ENCODE measurements at regions not wholly inside any gene's neighbourhood (a gene's known extent, or its start where the extent isn't known, plus 50 kb on each side); places are given as distances from the start of the nearest gene placed in this dataset.

GRCh38 chr1:13968361-13968760 lies 268.4 kb downstream of the PRDM2 start:
- Histone ChIP-seq H3K4me3 (ENCODE audit: control insufficient read depth in 1 of 2, extremely low read depth in 1 of 2, low read length in 1 of 2) (no peak overlapping the region), H3K36me3 (ENCODE audit: control insufficient read depth in 2 of 2, extremely low read depth in 1 of 2, insufficient read depth in 1 of 2, low read length in 1 of 2) (no peaks in the 10 kb centered on the region), H3K27ac (ENCODE audit: low read length) (no peak overlapping the region), H3K27me3 (replicated peaks in 1 of 2; ENCODE audit: control insufficient read depth in 2 of 2, extremely low read depth in 1 of 2, insufficient read depth in 2 of 2, low read length in 1 of 2) (peaks cover 0 to 31% of the 10 kb centered on the region in 2 experiments), H3K9me3 (no peaks in the 10 kb centered on the region), H3K4me1 (ENCODE audit: control insufficient read depth in 1 of 2, extremely low read depth in 1 of 2, insufficient read depth in 2 of 2, low read length in 2 of 2) (no peaks in the 10 kb centered on the region)
- ATAC-seq (replicated peaks in 1 of 4), result no peak
- CTCF ChIA-PET, result no interaction called here
- peaks cover 3% of the 10 kb centered on the region for H3K36me3 Mint-ChIP-seq
- no peaks in the 10 kb centered on the region for H3K4me1 Mint-ChIP-seq
- H3K9me3 Mint-ChIP-seq, result peaks cover 4 to 19% (median 14%) of the 10 kb centered on the region in 3 donors
- H3K27ac Mint-ChIP-seq, result no peak overlapping the region
- 76% methylated on average over 8 of the region's 8 CpGs for WGBS (ENCODE audit: insufficient coverage)
- H3K27me3 Mint-ChIP-seq, result peaks cover 24 to 32% of the 10 kb centered on the region in 2 donors
- POLR2A ChIA-PET, result no interaction called here
- no peak for DNase-seq
- no peak overlapping the region for H3K4me3 Mint-ChIP-seq

GRCh38 chr1:13970631-13971247 lies 270.8 kb downstream of the PRDM2 start:
- Mint-ChIP-seq H3K27me3 (peaks cover 15 to 28% of the 10 kb centered on the region in 2 donors), H3K36me3 (peaks cover 3% of the 10 kb centered on the region), H3K4me3 (no peak overlapping the region), H3K27ac (no peak overlapping the region), H3K4me1 (no peaks in the 10 kb centered on the region), H3K9me3 (peaks cover 4 to 19% (median 14%) of the 10 kb centered on the region in 3 donors)
- no peaks in the 10 kb centered on the region for H3K36me3 ChIP-seq (ENCODE audit: control insufficient read depth in 2 of 2, extremely low read depth in 1 of 2, insufficient read depth in 1 of 2, low read length in 1 of 2)
- peaks cover 0 to 17% of the 10 kb centered on the region in 2 experiments for H3K27me3 ChIP-seq (replicated peaks in 1 of 2; ENCODE audit: control insufficient read depth in 2 of 2, extremely low read depth in 1 of 2, insufficient read depth in 2 of 2, low read length in 1 of 2)
- H3K4me3 ChIP-seq (ENCODE audit: control insufficient read depth in 1 of 2, extremely low read depth in 1 of 2, low read length in 1 of 2), result no peak overlapping the region
- no peak for ATAC-seq (replicated peaks in 1 of 4)
- no peaks in the 10 kb centered on the region for H3K4me1 ChIP-seq (ENCODE audit: control insufficient read depth in 1 of 2, extremely low read depth in 1 of 2, insufficient read depth in 2 of 2, low read length in 2 of 2)
- ChIA-PET POLR2A (no interaction called here), CTCF (no interaction called here)
- no peak overlapping the region for H3K27ac ChIP-seq (ENCODE audit: low read length)
- no peaks in the 10 kb centered on the region for H3K9me3 ChIP-seq
- DNase-seq, result no peak

GRCh38 chr1:13976485-13976884 lies 276.5 kb downstream of the PRDM2 start:
- Histone ChIP-seq H3K9me3 (no peaks in the 10 kb centered on the region), H3K4me3 (ENCODE audit: control insufficient read depth in 1 of 2, extremely low read depth in 1 of 2, low read length in 1 of 2) (no peak overlapping the region), H3K27ac (ENCODE audit: low read length) (no peak overlapping the region), H3K4me1 (ENCODE audit: control insufficient read depth in 1 of 2, extremely low read depth in 1 of 2, insufficient read depth in 2 of 2, low read length in 2 of 2) (no peaks in the 10 kb centered on the region), H3K36me3 (ENCODE audit: control insufficient read depth in 2 of 2, extremely low read depth in 1 of 2, insufficient read depth in 1 of 2, low read length in 1 of 2) (no peaks in the 10 kb centered on the region), H3K27me3 (replicated peaks in 1 of 2; ENCODE audit: control insufficient read depth in 2 of 2, extremely low read depth in 1 of 2, insufficient read depth in 2 of 2, low read length in 1 of 2) (no peaks in the 10 kb centered on the region)
- H3K4me3 Mint-ChIP-seq, result no peak overlapping the region
- WGBS (ENCODE audit: insufficient coverage), result no CpG with 5 or more reads among the region's 2 CpGs
- H3K9me3 Mint-ChIP-seq, result peaks cover 3 to 14% (median 4%) of the 10 kb centered on the region in 3 donors
- ChIA-PET CTCF (no interaction called here), POLR2A (no interaction called here)
- DNase-seq (no peak), ATAC-seq (replicated peaks in 1 of 4) (no peak)
- no peaks in the 10 kb centered on the region for H3K4me1 Mint-ChIP-seq
- no peak overlapping the region for H3K27ac Mint-ChIP-seq
- peaks cover 8 to 31% of the 10 kb centered on the region in 2 donors for H3K27me3 Mint-ChIP-seq
- peaks cover 3% of the 10 kb centered on the region for H3K36me3 Mint-ChIP-seq

DNA sequence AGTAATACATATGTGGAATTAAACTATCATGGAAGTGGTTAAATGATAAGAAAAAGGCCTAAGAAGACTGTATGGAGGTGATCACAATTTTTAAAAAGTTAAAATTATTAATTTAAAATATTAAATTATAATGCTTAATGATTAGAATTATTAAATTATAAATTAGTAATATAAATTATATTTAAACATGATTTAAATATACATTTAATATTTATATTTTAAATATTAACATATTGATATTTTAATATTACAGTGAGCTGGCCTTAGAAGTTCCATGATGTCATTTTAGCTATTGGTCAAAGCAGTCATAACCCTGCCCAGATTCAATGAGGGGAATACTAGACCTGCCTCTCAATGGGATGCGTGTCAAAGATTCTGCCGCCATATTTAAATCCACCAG lies 281.2 kb downstream of the PRDM2 start:
- Mint-ChIP-seq H3K4me3 (no peak overlapping the region), H3K36me3 (no peaks in the 10 kb centered on the region), H3K4me1 (no peaks in the 10 kb centered on the region), H3K27ac (no peak overlapping the region), H3K27me3 (peaks cover 4 to 11% of the 10 kb centered on the region in 2 donors), H3K9me3 (peaks cover 0 to 9% (median 0%) of the 10 kb centered on the region in 3 donors)
- ATAC-seq (replicated peaks in 1 of 4) (no peak), DNase-seq (no peak)
- Histone ChIP-seq H3K4me1 (ENCODE audit: control insufficient read depth in 1 of 2, extremely low read depth in 1 of 2, insufficient read depth in 2 of 2, low read length in 2 of 2) (no peaks in the 10 kb centered on the region), H3K4me3 (ENCODE audit: control insufficient read depth in 1 of 2, extremely low read depth in 1 of 2, low read length in 1 of 2) (no peak overlapping the region), H3K9me3 (no peaks in the 10 kb centered on the region), H3K27me3 (replicated peaks in 1 of 2; ENCODE audit: control insufficient read depth in 2 of 2, extremely low read depth in 1 of 2, insufficient read depth in 2 of 2, low read length in 1 of 2) (no peaks in the 10 kb centered on the region), H3K27ac (ENCODE audit: low read length) (no peak overlapping the region), H3K36me3 (ENCODE audit: control insufficient read depth in 2 of 2, extremely low read depth in 1 of 2, insufficient read depth in 1 of 2, low read length in 1 of 2) (no peaks in the 10 kb centered on the region)
- no CpG with 5 or more reads among the region's 2 CpGs for WGBS (ENCODE audit: insufficient coverage)
- ChIA-PET CTCF (no interaction called here), POLR2A (no interaction called here)

- ATAC-seq (replicated peaks in 1 of 4), result no peak
- Histone ChIP-seq H3K4me3 (ENCODE audit: control insufficient read depth in 1 of 2, extremely low read depth in 1 of 2, low read length in 1 of 2) (no peak overlapping the region), H3K36me3 (ENCODE audit: control insufficient read depth in 2 of 2, extremely low read depth in 1 of 2, insufficient read depth in 1 of 2, low read length in 1 of 2) (no peaks in the 10 kb centered on the region), H3K4me1 (ENCODE audit: control insufficient read depth in 1 of 2, extremely low read depth in 1 of 2, insufficient read depth in 2 of 2, low read length in 2 of 2) (no peaks in the 10 kb centered on the region), H3K27me3 (replicated peaks in 1 of 2; ENCODE audit: control insufficient read depth in 2 of 2, extremely low read depth in 1 of 2, insufficient read depth in 2 of 2, low read length in 1 of 2) (no peaks in the 10 kb centered on the region), H3K9me3 (no peaks in the 10 kb centered on the region), H3K27ac (ENCODE audit: low read length) (no peak overlapping the region)
- POLR2A ChIA-PET, result no interaction called here
- no peaks in the 10 kb centered on the region for H3K4me1 Mint-ChIP-seq
- no peaks in the 10 kb centered on the region for H3K36me3 Mint-ChIP-seq
- WGBS (ENCODE audit: insufficient coverage), result 87% methylated on average over 11 of the region's 17 CpGs
- peaks cover 0 to 10% (median 0%) of the 10 kb centered on the region in 3 donors for H3K9me3 Mint-ChIP-seq
- CTCF ChIA-PET, result no interaction called here
- H3K4me3 Mint-ChIP-seq, result no peak overlapping the region
- H3K27me3 Mint-ChIP-seq, result peaks cover 0 to 10% of the 10 kb centered on the region in 2 donors
- no peak overlapping the region for H3K27ac Mint-ChIP-seq
- DNase-seq, result no peak
Observed at GRCh38 chr1:13983393-13983792, 283.4 kb downstream of the PRDM2 start.

DNA sequence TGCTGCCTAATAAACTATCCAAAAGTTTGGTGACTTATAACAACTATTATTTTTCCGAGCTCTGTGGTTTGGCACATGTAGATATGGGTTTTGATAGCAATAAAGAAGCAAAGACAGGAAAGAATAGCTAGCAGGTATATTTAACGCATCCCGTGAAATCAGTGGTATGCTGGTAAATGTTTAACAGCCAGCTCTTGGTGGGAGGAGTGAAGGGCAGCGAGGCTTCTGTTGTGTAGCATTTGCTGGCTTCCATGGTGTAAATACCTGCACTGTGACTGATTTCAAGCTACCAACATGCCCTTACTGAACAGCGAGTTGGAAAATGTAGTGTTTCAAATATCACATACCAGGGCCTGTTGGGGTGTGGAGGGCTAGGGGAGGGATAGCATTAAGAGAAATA lies 291.0 kb downstream of the PRDM2 start:
- WGBS (ENCODE audit: insufficient coverage), result 100% methylated on average over 2 of the region's 5 CpGs
- peaks cover 3 to 10% (median 3%) of the 10 kb centered on the region in 3 donors for H3K9me3 Mint-ChIP-seq
- CTCF ChIA-PET, result no interaction called here
- Histone ChIP-seq H3K4me1 (ENCODE audit: control insufficient read depth in 1 of 2, extremely low read depth in 1 of 2, insufficient read depth in 2 of 2, low read length in 2 of 2) (no peaks in the 10 kb centered on the region), H3K27me3 (replicated peaks in 1 of 2; ENCODE audit: control insufficient read depth in 2 of 2, extremely low read depth in 1 of 2, insufficient read depth in 2 of 2, low read length in 1 of 2) (peaks cover 0 to 2% of the 10 kb centered on the region in 2 experiments), H3K4me3 (ENCODE audit: control insufficient read depth in 1 of 2, extremely low read depth in 1 of 2, low read length in 1 of 2) (no peak overlapping the region), H3K27ac (ENCODE audit: low read length) (no peak overlapping the region), H3K9me3 (no peaks in the 10 kb centered on the region), H3K36me3 (ENCODE audit: control insufficient read depth in 2 of 2, extremely low read depth in 1 of 2, insufficient read depth in 1 of 2, low read length in 1 of 2) (no peaks in the 10 kb centered on the region)
- H3K27me3 Mint-ChIP-seq, result peaks cover 29 to 48% of the 10 kb centered on the region in 2 donors
- DNase-seq (no peak), ATAC-seq (replicated peaks in 1 of 4) (no peak)
- POLR2A ChIA-PET, result no interaction called here
- H3K36me3 Mint-ChIP-seq, result no peaks in the 10 kb centered on the region
- no peak overlapping the region for H3K27ac Mint-ChIP-seq
- H3K4me3 Mint-ChIP-seq, result no peak overlapping the region
- H3K4me1 Mint-ChIP-seq, result no peaks in the 10 kb centered on the region

All from T-cell (primary cell).